HG02623 (cell line): ENCODE measurements at regions not wholly inside any gene's neighbourhood (a gene's known extent, or its start where the extent isn't known, plus 50 kb on each side); places are given as distances from the start of the nearest gene placed in this dataset.
A peak's percentile ranks its signal among the peaks of the same experiment; 100 is the strongest.

Experiments used
- ATAC-seq: cut with Tn5 transposase; IDR thresholded peaks from one replicate; pipeline ENCODE4 v1.9.1; 2021; ENCODE audit warnings: moderate library complexity; ENCODE audit not compliant: unreplicated experiment

- ATAC-seq = no peak
Observed at GRCh38 chr21:24055696-24056095, 1551.6 kb downstream of the MRPL39 start.

- ATAC-seq = no peak
Observed at GRCh38 chr21:24050231-24050630, 1557.0 kb downstream of the MRPL39 start.

GRCh38 chr21:24046829-24047443, 1560.3 kb downstream of the MRPL39 start:
- no peak for ATAC-seq

- ATAC-seq = no peak
Observed at GRCh38 chr21:24045775-24046215, 1561.5 kb downstream of the MRPL39 start.

GRCh38 chr21:24045373-24045772, 1561.9 kb downstream of the MRPL39 start:
- no peak for ATAC-seq

- no peak for ATAC-seq
Observed at GRCh38 chr21:24042687-24043086, 1564.6 kb downstream of the MRPL39 start.

GRCh38 chr21:24032709-24033232, 1574.5 kb downstream of the MRPL39 start:
- no peak for ATAC-seq

- ATAC-seq = no peak
Observed at GRCh38 chr21:24027396-24027795, 1579.9 kb downstream of the MRPL39 start.

- no peak for ATAC-seq
Observed at GRCh38 chr21:24025101-24025500, 1582.2 kb downstream of the MRPL39 start.

- no peak for ATAC-seq
Observed at GRCh38 chr21:24023936-24024335, 1583.3 kb downstream of the MRPL39 start.

GRCh38 chr21:24023402-24023801, 1583.9 kb downstream of the MRPL39 start:
- ATAC-seq = no peak

GRCh38 chr21:24014381-24014780, 1592.9 kb downstream of the MRPL39 start:
- ATAC-seq = no peak

- ATAC-seq = no peak
Observed at GRCh38 chr21:24011087-24011486, 1596.2 kb downstream of the MRPL39 start.

GRCh38 chr21:24007592-24007991, 1599.7 kb downstream of the MRPL39 start:
- no peak for ATAC-seq

- ATAC-seq = no peak
Observed at GRCh38 chr21:23986987-23987386, 1620.3 kb downstream of the MRPL39 start.

- ATAC-seq = no peak
Observed at GRCh38 chr21:23986214-23986613, 1621.1 kb downstream of the MRPL39 start.

- ATAC-seq = no peak
Observed at GRCh38 chr21:23982546-23982945, 1624.7 kb downstream of the MRPL39 start.

- ATAC-seq = no peak
Observed at GRCh38 chr21:23977971-23978370, 1629.3 kb downstream of the MRPL39 start.

- peak; percentile 97 for ATAC-seq
Observed at GRCh38 chr21:23968722-23969647, 1638.3 kb downstream of the MRPL39 start.

- no peak for ATAC-seq
Observed at GRCh38 chr21:23968008-23968407, 1639.3 kb downstream of the MRPL39 start.

GRCh38 chr21:23963454-23963853, 1643.8 kb downstream of the MRPL39 start:
- ATAC-seq = no peak

- ATAC-seq = no peak
Observed at GRCh38 chr21:23960769-23961168, 1646.5 kb downstream of the MRPL39 start.
